ENCODE measurements at regions not wholly inside any gene's neighbourhood (a gene's known extent, or its start where the extent isn't known, plus 50 kb on each side); places are given as distances from the start of the nearest gene placed in this dataset.

DNA sequence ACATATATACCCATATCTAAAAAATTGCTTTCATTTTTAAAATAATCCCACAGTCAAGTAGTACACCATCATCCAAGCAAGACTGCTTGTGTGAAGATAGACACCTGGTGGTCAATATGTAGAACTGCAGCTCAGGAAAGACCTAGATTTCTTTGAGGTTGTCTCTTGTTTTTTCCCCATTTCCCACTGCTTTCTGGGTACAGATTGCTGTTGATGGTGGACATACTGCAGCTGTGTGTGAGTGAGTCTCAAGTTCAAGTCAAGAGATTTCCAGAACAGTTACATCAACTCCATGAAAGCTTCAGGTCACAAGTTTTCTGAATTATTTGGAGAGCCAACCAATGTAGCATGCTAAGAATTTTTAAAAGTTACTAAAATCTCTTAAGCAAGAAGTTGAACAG lies 306.4 kb downstream of the DUSP10 start:
- TF ChIP-seq CTCF (IDR thresholded peaks at IDR 0.05) (peak; percentile 96), EZH2 (IDR thresholded peaks at IDR 0.05; ENCODE audit: borderline replicate concordance, insufficient read depth, low read depth, low read length, poor library complexity, severe bottlenecking) (no peak)

All from B cell (primary cell).